SK-N-SH (cell line): ENCODE measurements at regions not wholly inside any gene's neighbourhood (a gene's known extent, or its start where the extent isn't known, plus 50 kb on each side); places are given as distances from the start of the nearest gene placed in this dataset.

Experiments
- CTCF ChIA-PET: fragments of 300-600, 350-600 bp; formaldehyde crosslinking; extraction: SDS; loops from one replicate; lab custom pipeline; 2021; lab: Yijun Ruan, JAX
- POLR2A ChIA-PET: fragments of 350-600 bp; sonication (Branson Sonifier 250); formaldehyde crosslinking; extraction: SDS; loops from one replicate; lab custom pipeline; 2020; ENCODE audit warnings: antibody characterized with exemption, inconsistent platforms; lab: Yijun Ruan, JAX
- DNase-seq: peaks from one replicate; pipeline ENCODE4 v3.0.0; 2012
- H2AFZ ChIP-seq: fragments of 200-600 bp; sonication (generic); 2 replicates; pipeline ENCODE4 v1.8.1; 2016; ENCODE audit warnings: antibody characterized with exemption, mild to moderate bottlenecking, low read depth
- H3F3A ChIP-seq: fragments of 200-600 bp; sonication (generic); replicated peaks from 2 replicates; pipeline ENCODE3; 2016; ENCODE audit warnings: antibody characterized with exemption, mild to moderate bottlenecking; ENCODE audit not compliant: insufficient read depth
- H3K27ac ChIP-seq, 2 experiments: fragments of 200-500 bp in 1 of 2; fragments of 200-600 bp in 1 of 2; sonication (Bioruptor generic) in 1 of 2; sonication (generic), shearing (Covaris generic) in 1 of 2; 2 replicates each; pipeline versions ENCODE4 v1.5.1 to v1.6.1; 2014 to 2016; ENCODE audit warnings: low read depth in 2 of 2, inconsistent platforms in 1 of 2, low read length in 1 of 2, mild to moderate bottlenecking in 1 of 2, mixed read lengths in 1 of 2
- H3K27me3 ChIP-seq: fragments of 200-600 bp; sonication (generic), shearing (Covaris generic); 2 replicates; pipeline ENCODE4 v1.6.1; 2016; ENCODE audit warnings: mixed run types; ENCODE audit not compliant: insufficient read depth
- H3K36me3 ChIP-seq, 2 experiments: fragments of 200-500 bp in 1 of 2; fragments of 200-600 bp in 1 of 2; sonication (Bioruptor generic) in 1 of 2; sonication (generic) in 1 of 2; replicated peaks in 1 of 2; 2 replicates each; pipeline versions ENCODE3 to v1.5.1; 2014 to 2016; ENCODE audit warnings: low read length in 1 of 2, mild to moderate bottlenecking in 1 of 2; ENCODE audit not compliant: insufficient read depth in 2 of 2, control insufficient read depth in 1 of 2
- H3K4me1 ChIP-seq, 2 experiments: fragments of 200-500 bp in 1 of 2; fragments of 200-600 bp in 1 of 2; sonication (Bioruptor generic) in 1 of 2; sonication (generic), shearing (Covaris generic) in 1 of 2; 2 replicates each; pipeline versions ENCODE4 v1.5.1 to v1.6.1; 2014 to 2016; ENCODE audit warnings: low read depth in 1 of 2, low read length in 1 of 2, mixed run types in 1 of 2; ENCODE audit not compliant: insufficient read depth in 2 of 2, control insufficient read depth in 1 of 2
- H3K4me2 ChIP-seq: fragments of 200-600 bp; sonication (generic), shearing (Covaris generic); 2 replicates; pipeline ENCODE4 v1.6.1; 2017; ENCODE audit warnings: mixed run types
- H3K4me3 ChIP-seq, 2 experiments: fragments of 200-500 bp in 1 of 2; fragments of 200-600 bp in 1 of 2; sonication (Bioruptor generic) in 1 of 2; sonication (generic), shearing (Covaris generic) in 1 of 2; 2 replicates each; pipeline versions ENCODE4 v1.5.1 to v1.8.1; 2014 to 2016; ENCODE audit warnings: low read depth in 2 of 2, inconsistent platforms in 1 of 2, low read length in 1 of 2, mild to moderate bottlenecking in 1 of 2, mixed read lengths in 1 of 2, moderate library complexity in 1 of 2
- H3K79me2 ChIP-seq: fragments of 200-600 bp; sonication (generic); 2 replicates; pipeline ENCODE4 v1.8.1; 2017; ENCODE audit warnings: mild to moderate bottlenecking; ENCODE audit not compliant: insufficient read depth
- H3K9ac ChIP-seq: fragments of 200-600 bp; sonication (generic); 2 replicates; pipeline ENCODE4 v1.6.1; 2017; ENCODE audit warnings: mixed run types
- H3K9me2 ChIP-seq: fragments of 200-600 bp; sonication (generic); 2 replicates; pipeline ENCODE4 v1.6.1; 2017; ENCODE audit warnings: mixed run types
- H3K9me3 ChIP-seq: fragments of 200-600 bp; sonication (generic); 2 replicates; pipeline ENCODE4 v1.6.1; 2017; ENCODE audit warnings: mixed run types, mild to moderate bottlenecking, moderate library complexity
- H4K20me1 ChIP-seq: fragments of 200-600 bp; sonication (generic); 2 replicates; pipeline ENCODE4 v1.6.1; 2017; ENCODE audit warnings: mild to moderate bottlenecking, mixed run types; ENCODE audit not compliant: insufficient read depth
- CTCF ChIP-seq: fragments of 200-600 bp; sonication (generic); IDR thresholded peaks from 2 replicates; pipeline ENCODE4 v1.6.1; 2017; ENCODE audit warnings: antibody characterized with exemption, mild to moderate bottlenecking, moderate library complexity
- ELF1 ChIP-seq: IDR thresholded peaks from 2 replicates; pipeline ENCODE4 v1.4.0; 2012
- EP300 ChIP-seq, 2 experiments: IDR thresholded peaks; 2 replicates each; pipeline versions ENCODE4 v1.4.0 to v1.6.1; 2012; ENCODE audit warnings: borderline replicate concordance in 1 of 2, low read depth in 1 of 2, low read length in 1 of 2
- FOXM1 ChIP-seq: IDR thresholded peaks from 2 replicates; pipeline ENCODE4 v1.4.0; 2012; ENCODE audit warnings: low read depth, mild to moderate bottlenecking
- GABPA ChIP-seq: IDR thresholded peaks from 2 replicates; pipeline ENCODE4 v1.4.0; 2012; ENCODE audit warnings: low read depth, mild to moderate bottlenecking
- MEF2A ChIP-seq: IDR thresholded peaks from 2 replicates; pipeline ENCODE4 v1.4.0; 2012; ENCODE audit warnings: low read depth, borderline replicate concordance
- RXRA ChIP-seq: IDR thresholded peaks from 2 replicates; pipeline ENCODE4 v1.4.0; 2012; ENCODE audit warnings: low read depth, mild to moderate bottlenecking, borderline replicate concordance
- SMC3 ChIP-seq: IDR thresholded peaks from 2 replicates; pipeline ENCODE4 v1.6.1; 2012; ENCODE audit warnings: low read depth, low read length, improper control_type of control experiment
- TEAD4 ChIP-seq: IDR thresholded peaks from 2 replicates; pipeline ENCODE4 v1.4.0; 2012; ENCODE audit warnings: mild to moderate bottlenecking, borderline replicate concordance; ENCODE audit not compliant: insufficient read depth
- USF2 ChIP-seq: fragments of 150-350 bp; IDR thresholded peaks from 2 replicates; pipeline ENCODE4 v1.6.1; 2017; ENCODE audit warnings: antibody characterized with exemption, low read length, low read depth, borderline replicate concordance
- WGBS: methylation state at CpG from one replicate; pipeline ENCODE4 v1.1.6; 2017; ENCODE audit warnings: low lambda C conversion rate; 5-methylcytosine and 5-hydroxymethylcytosine counted together

- Histone ChIP-seq H2AFZ (no peak overlapping the region), H3K4me3 (no peak overlapping the region)
- CTCF ChIA-PET = interaction anchor here (0.8 kb wide), 1 partner anchor 43 kb away, joined by 3 read pairs; no protein-coding TSS in a partner anchor
These were observed 71.8 kb upstream of the PKN2 start for GRCh38 chr1:88612292-88612691.

GRCh38 chr1:88612773-88613172, 71.3 kb upstream of the PKN2 start:
- POLR2A ChIA-PET = no interaction called here
- Histone ChIP-seq H3K9me2 (no peaks in the 10 kb centered on the region), H3K9ac (no peak overlapping the region), H3F3A (peaks cover 4% of the 10 kb centered on the region), H3K4me2 (no peak overlapping the region), H2AFZ (no peak overlapping the region), H3K9me3 (no peaks in the 10 kb centered on the region; the same call in 1 of the 2 replicates), H3K4me1 (no peaks in the 10 kb centered on the region), H3K27me3 (no peaks in the 10 kb centered on the region), H4K20me1 (no peaks in the 10 kb centered on the region), H3K4me3 (no peak overlapping the region)
- CTCF ChIA-PET = interaction anchor here (0.8 kb wide), 1 partner anchor 43 kb away, joined by 3 read pairs; no protein-coding TSS in a partner anchor
- DNase-seq = no peak
- 36% methylated on average over 6 of the region's 6 CpGs for WGBS
- no peak for TF ChIP-seq EP300 (IDR thresholded peaks at IDR 0.05; ENCODE audit: borderline replicate concordance in 1 of 2, low read depth in 1 of 2, low read length in 1 of 2)
- no peak for TF ChIP-seq USF2
- TF ChIP-seq, all 33 proteins: peak for 0
- Histone ChIP-seq H3K36me3 (no peaks in the 10 kb centered on the region), H3K79me2 (no peaks in the 10 kb centered on the region), H3K27ac (no peak overlapping the region)

More at GRCh38 chr1:88612292-88612691, 71.8 kb upstream of the PKN2 start:
- DNase-seq = no peak
- no peaks in the 10 kb centered on the region for H4K20me1 ChIP-seq
- H3K9me2 ChIP-seq = no peaks in the 10 kb centered on the region
- no peak overlapping the region for H3K9ac ChIP-seq
- 6% methylated on average over 2 of the region's 2 CpGs for WGBS
- POLR2A ChIA-PET = no interaction called here
- TF ChIP-seq RXRA (no peak), MEF2A (no peak), FOXM1 (no peak), ELF1 (no peak), USF2 (no peak), TEAD4 (no peak), GABPA (no peak), SMC3 (no peak), CTCF (no peak)
- H3K79me2 ChIP-seq = no peaks in the 10 kb centered on the region
- H3K27me3 ChIP-seq = no peaks in the 10 kb centered on the region
- H3K27ac ChIP-seq = no peak overlapping the region
- H3K36me3 ChIP-seq = no peaks in the 10 kb centered on the region
- no peaks in the 10 kb centered on the region for H3K4me1 ChIP-seq
- no peaks in the 10 kb centered on the region; the same call in 1 of the 2 replicates for H3K9me3 ChIP-seq
- no peak overlapping the region for H3K4me2 ChIP-seq
- peaks cover 4% of the 10 kb centered on the region for H3F3A ChIP-seq
